Fibroblast of pulmonary artery (primary cell): ENCODE measurements at regions not wholly inside any gene's neighbourhood (a gene's known extent, or its start where the extent isn't known, plus 50 kb on each side); places are given as distances from the start of the nearest gene placed in this dataset.

Experiments used
- DNase-seq: peaks from one replicate; pipeline ENCODE4 v3.0.0-alpha.2; 2010; ENCODE audit warnings: low read depth
- H3K4me3 ChIP-seq: replicated peaks from 2 replicates; pipeline ENCODE4 v1.5.1; 2011; ENCODE audit warnings: low read depth, mild to moderate bottlenecking, control low read depth, low read length, moderate library complexity
- TF ChIP-seq, protein P1 (sequence below): IDR thresholded peaks from 2 replicates; pipeline ENCODE4 v1.5.1; 2011; ENCODE audit warnings: mild to moderate bottlenecking, control low read depth, low read length, inconsistent platforms; ENCODE audit errors: missing control alignments

DNA sequence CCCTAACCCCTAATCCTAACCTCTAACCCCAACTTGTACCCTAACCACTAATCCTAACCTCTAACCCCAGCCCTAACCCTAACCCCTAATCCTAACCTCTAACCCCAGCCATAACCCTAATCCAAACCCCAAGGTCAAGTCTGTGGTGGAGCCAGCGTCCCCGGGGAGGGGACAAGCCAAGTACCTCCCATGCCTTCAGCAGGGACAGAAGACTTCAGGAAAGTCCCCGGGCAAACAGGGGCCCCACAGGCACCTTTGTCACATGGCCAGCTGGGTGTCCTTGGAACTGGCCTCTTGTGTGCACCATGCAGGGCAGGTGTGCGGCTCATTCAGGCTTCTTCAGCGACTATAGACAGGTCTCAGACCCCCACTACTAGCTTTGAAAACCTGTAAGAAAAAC, 555.8 kb downstream of the BRD1 start:
- TF ChIP-seq, protein P1, sequence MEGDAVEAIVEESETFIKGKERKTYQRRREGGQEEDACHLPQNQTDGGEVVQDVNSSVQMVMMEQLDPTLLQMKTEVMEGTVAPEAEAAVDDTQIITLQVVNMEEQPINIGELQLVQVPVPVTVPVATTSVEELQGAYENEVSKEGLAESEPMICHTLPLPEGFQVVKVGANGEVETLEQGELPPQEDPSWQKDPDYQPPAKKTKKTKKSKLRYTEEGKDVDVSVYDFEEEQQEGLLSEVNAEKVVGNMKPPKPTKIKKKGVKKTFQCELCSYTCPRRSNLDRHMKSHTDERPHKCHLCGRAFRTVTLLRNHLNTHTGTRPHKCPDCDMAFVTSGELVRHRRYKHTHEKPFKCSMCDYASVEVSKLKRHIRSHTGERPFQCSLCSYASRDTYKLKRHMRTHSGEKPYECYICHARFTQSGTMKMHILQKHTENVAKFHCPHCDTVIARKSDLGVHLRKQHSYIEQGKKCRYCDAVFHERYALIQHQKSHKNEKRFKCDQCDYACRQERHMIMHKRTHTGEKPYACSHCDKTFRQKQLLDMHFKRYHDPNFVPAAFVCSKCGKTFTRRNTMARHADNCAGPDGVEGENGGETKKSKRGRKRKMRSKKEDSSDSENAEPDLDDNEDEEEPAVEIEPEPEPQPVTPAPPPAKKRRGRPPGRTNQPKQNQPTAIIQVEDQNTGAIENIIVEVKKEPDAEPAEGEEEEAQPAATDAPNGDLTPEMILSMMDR = no peak
- no peak overlapping the region for H3K4me3 ChIP-seq
- no peak for DNase-seq

DNA sequence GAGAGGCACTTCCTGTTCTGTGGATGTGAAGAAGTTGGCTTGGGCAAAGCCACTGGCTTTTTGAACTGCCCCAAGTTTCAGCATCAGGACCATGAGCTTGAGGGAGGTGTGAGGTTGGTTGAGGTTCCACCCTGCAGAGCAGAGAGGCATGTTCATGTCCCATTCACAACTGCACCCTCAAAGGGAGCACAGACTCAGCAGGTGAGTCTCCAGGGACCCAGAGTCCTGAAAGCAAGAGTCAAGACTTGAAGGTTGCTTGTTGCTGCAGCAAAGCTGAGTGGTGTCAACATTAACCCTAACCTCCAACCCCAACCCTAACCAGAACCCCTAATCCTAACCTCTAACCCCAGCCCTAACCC, 556.3 kb downstream of the BRD1 start:
- TF ChIP-seq, protein P1 = no peak

DNA sequence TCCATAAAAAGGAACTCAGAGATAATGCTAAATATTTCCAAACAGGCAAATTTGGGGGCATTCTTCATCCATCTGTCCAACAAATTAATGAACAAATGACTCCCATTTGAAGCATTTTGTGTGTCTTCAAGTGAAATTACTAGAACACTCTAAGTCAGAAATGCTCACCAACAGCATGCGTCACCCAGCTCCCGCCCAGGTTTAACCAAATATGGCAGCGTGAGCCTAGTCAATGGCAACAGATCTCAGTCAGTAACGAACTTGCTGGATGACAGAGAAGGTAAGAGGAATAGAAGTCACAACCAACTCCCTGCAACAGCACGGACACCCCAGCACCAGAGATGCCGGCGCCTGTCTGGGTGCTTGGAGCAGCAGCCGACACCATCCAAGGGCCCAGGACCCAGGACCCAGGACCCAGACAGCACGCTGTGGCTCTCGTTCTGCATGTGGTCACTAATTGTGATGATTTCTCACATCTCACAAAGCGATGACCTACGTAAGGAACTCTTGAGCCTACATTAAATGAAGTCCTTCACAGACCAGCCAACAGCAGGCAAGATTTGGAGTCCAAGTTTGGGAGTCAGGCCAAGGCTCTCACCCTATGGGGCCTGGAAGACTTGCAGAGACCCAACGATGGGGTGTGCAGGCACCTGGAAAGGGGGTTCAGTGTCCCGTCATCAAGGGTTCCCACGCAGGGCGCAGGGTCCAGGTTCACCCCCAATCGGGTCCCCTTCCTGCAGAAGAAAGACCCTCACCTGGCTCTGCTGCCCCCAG, 556.9 kb downstream of the BRD1 start:
- no peak overlapping the region for H3K4me3 ChIP-seq
- TF ChIP-seq, protein P1 = no peak
- no peak for DNase-seq

More for the DNA sequence above, 556.3 kb downstream of the BRD1 start:
- no peak overlapping the region for H3K4me3 ChIP-seq
- DNase-seq = no peak

DNA sequence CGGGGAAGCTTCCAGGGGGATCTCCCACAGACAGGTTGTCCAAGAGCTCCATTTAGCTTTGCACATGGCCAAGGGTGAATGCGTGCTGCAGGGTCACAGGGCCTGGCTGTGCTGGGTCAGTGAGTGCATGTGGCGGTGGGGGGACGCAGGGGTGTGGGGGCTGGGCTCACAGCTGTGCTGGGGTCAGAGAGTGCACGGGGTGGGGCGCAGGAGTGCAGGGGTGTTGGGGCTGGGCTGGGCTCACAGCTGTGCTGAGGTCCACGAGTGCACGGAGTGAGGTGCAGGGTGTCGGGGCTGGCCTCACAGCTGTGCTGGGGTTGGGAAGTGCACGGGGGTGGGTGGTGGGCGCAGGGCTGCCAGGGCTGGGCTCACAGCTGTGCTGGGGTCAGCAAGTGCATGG, 557.7 kb downstream of the BRD1 start:
- no peak for DNase-seq
- H3K4me3 ChIP-seq = no peak overlapping the region
- TF ChIP-seq, protein P1 = no peak

DNA sequence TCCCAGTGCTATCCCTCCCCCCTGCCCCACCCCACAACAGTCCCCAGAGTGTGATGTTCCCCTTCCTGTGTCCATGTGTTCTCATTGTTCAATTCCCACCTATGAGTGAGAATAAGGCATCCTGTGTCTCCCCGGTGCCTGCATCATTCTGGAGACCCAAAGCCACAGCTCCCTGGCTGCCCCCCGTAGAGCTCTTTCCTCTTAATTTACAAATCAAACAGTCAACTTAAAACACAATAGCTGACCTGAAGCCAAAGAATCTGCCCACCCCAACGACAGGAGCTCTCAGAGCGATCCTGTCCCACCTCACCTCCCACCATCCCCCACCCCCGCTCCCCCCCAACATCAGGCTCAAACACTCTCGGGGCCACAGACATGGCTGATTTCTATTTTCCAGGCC, 558.3 kb downstream of the BRD1 start:
- no peak overlapping the region for H3K4me3 ChIP-seq
- DNase-seq = no peak
- TF ChIP-seq, protein P1 = no peak

DNA sequence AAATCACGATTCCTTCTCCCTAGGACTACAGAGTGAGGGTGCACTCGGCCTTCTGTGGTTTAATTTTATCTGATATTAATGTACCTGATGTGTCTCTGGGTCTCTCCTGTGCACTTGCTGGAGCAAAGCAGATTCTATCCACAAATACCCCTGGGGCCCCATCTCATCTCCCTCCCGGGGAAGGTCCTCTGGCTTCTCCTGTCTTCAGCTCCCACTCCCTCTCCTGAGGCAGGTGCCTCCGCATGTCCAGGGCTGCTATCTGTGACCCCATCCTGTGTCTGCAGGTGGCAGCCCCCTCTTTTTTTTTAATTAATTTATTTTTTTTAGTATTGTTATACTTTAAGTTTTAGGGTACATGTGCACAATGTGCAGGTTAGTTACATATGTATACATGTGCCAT, 558.7 kb downstream of the BRD1 start:
- TF ChIP-seq, protein P1 = no peak
- DNase-seq = no peak
- no peak overlapping the region for H3K4me3 ChIP-seq

DNA sequence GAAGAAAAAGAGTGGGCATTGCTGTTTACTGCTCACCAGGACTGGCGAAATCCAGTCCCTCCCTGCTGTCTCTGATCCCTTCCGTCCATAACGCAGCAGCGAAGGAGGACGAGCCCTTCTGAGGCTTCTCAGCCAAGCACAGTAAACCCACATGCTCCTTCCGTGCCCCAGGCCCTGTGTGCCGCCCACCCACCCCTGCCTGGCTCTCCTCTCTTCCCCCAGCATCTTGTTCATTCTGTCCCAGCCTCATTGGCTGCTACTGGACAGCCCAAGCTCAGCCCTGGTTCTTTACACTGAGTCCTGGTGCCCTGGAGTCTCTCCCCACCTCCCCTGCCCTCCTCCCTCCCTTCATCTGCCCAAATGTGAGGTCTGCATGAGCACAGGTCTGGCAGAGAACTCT, 559.7 kb downstream of the BRD1 start:
- TF ChIP-seq, protein P1 = no peak
- no peak overlapping the region for H3K4me3 ChIP-seq
- DNase-seq = no peak
